Left renal pelvis (tissue), 4 donors: ENCODE measurements at regions not wholly inside any gene's neighbourhood (a gene's known extent, or its start where the extent isn't known, plus 50 kb on each side); places are given as distances from the start of the nearest gene placed in this dataset.

Experiments used
- DNase-seq, 4 donors: peaks; one replicate each; pipeline ENCODE4 v3.0.0-alpha.2; 2013; ENCODE audit warnings: low read depth in 4 of 4, low spot score in 3 of 4

DNA sequence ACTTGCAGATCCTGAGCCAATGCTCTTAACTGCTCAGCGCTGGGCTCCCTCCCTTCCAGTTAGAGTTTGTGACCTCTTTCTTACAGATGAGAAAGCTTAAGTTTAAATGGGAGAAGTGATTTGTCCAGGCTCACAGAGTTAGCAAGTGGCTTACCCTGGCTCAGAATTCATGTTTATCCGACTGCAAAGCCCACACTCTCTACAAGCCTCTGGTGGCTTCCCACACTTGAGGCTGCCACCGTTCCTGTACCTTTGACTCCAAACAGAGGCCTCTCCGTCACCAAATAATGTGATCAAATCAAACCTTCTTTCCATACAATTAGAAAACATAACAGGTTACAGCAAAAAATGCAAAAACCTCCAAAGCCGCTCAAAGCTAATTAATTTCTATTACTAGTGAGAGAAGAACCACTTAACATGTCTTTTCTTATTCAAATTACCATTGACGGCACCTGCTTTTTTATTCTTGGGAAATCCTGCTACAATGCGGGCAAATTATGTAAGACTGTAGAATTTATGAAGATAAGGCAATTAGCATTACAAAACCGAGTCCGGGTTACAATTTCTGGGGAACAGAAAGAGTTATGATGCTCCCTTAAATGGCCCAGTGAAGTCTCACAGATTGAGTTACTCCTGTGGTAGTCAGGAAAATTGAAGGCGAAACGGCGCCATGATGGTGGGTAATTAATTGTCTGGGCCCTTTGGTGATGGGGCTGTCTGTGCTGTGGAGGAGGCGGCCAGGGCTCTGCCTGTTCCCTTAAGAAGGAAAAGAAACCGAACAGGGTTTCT, 324.3 kb upstream of the POU3F1 start:
- no peak for DNase-seq

DNA sequence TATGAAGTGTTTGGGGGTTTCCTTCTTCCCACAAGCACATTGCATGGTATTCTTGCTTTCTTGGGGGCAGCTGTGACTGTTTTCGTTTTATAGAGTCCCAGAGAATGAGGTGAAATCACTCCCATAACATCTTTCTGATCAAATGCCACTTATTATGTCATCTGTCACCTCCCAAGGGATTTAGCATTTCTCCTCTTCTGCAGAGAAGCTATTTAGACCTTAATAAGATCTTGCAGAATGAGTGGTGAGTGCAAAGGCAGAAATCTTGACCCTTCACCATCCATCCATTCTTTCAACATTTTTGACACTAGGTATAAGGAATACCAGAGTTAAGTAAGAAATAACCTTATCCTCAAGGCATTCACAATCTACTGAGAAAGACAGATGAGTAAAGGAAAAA, 318.6 kb upstream of the POU3F1 start:
- no peak for DNase-seq

DNA sequence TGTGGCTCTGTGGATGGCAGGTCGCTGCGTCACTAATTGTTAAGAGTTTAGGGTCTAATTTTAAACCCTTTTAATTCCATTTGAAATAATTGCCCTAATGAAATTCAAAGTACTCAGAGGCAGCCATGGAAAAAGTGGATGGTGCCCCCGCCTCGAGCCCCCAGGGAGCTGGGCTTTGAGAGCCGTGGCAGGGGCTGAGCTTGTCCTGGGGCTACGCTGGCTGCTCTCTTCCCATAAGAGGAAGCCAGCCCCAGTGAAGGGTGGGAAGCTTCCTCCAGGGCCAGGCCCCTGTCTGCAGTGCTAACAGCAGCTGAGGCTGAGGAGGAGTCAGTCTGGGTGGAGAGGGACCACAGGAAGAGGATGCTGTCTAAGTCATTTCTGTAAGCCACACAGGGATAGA, 315.0 kb upstream of the POU3F1 start:
- no peak for DNase-seq

DNA sequence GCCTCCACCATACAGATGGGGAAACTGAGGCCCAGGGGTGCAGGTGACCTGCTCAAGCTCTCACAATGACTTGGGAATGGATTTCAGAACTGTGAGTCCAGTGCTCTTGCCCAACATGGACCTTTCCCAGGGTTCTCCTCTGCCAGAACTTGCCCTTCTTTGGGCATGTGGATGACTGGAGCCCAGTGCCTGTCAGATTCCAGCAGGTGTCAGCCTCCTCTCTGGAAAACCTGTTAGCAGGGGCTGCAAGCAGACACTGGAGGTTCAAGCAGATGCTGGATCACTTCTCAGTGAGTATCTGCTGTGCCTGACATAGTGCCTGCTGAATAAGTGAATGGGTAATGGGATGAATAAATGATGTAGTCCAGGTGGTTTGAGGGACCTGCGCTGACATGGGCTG, 314.2 kb upstream of the POU3F1 start:
- DNase-seq = no peak

DNA sequence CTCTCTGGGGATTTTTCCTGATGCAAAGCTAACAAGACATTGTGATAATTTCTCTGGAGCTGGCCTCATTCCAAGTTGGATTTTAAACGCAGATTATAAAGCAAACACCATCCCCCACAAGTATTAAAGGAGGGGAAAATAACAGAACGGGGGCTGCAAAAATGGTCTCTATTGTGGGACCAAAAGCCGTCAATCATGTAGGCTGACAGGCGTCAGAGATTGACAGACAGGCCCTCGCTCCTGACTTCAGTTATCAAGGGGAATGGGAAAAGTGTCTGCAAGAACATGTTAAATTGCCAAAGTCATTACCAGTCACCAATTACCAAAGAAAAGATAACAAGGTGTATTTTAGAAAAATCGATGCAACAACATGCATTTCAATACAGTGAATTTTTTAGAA, 307.4 kb upstream of the POU3F1 start:
- no peak for DNase-seq

DNA sequence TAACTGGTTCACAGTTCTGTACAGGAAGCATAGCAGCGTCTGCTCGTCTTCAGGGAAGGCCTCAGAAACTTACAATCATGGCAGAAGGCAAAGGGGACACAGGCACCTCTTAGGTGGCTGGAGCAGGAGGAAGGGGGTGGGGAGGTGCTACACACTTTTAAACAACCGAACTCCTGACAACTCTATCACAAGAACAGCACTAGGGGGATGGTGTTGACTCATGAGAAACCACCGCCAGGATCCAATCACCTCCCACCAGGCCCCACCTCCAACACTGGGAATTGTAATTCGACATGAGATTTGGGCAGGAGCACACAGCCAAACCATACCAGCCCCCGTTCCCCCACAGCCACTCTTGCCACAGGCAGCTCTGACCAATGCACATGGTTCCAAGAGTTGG, 306.3 kb upstream of the POU3F1 start:
- DNase-seq = no peak

DNA sequence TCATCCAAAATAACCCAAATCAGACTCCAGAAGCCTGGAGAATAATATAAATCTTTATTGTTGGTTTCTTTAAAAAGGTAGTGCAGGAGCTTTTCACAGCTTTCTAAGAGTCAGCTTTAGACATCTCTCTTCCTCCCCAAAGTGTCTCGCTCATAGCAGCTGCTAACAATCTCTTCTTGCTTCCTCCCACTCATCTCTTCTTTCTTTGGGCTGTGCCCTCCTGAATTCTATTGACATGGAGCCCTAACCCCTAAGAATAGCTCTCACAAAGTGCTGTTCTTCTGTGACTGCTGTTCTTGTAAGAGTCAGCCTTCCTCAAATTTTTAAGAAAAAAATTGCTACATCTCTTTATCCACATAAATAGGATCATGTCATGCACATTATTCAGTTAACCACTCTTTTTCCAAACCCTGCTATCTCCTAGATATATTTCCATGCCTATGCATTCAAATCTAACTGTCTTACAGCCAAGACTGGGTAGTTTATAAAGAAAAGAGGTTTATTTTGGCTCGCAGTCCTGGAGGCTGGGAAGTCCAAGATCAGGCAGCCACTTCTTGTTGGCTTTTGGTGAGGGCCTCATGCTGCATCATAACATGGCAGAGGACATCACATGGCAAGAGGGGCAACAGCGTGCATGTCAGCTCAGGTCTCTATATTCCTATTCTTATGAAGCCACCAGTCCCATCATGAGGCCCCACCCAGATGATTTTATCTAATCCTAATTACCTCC, 301.0 kb upstream of the POU3F1 start:
- DNase-seq = no peak

DNA sequence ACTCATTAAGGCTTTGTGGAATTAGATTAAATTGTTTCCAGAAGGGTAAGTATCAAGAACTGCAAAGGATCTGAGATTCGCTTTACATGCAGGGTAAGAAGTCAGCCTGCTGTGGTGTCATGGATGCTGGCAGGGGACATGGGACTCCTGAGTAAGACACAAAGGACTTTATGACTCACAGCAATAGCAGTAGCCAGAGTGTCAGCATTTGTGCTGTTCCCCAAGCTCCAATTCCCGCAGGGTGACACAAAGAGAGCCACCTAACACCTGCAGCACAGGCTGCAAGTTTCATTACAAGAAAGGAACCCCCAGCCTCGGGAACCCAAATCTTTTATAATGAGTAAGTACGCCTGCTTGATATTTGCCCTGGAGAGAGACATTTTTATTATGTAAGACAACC, 298.1 kb upstream of the POU3F1 start:
- no peak for DNase-seq

DNA sequence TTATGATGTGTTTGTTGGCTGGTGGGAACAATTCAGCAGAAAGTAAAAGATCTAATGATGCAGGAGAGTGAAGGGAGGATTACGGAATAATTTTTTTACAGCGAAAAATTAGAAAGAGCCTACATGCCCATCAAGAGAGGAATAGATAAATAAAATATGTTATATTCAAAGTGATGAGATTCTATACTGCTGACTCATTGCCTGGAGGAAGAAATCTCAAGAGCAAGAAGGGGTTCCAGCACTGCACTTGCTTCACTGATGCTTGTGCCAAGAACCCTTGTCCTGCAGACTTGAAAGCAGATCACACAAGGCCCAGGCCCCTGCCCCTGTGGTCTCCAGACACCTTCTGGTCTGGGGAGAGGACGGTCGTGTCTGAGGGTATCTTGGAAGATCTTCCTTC, 295.1 kb upstream of the POU3F1 start:
- DNase-seq = no peak

DNA sequence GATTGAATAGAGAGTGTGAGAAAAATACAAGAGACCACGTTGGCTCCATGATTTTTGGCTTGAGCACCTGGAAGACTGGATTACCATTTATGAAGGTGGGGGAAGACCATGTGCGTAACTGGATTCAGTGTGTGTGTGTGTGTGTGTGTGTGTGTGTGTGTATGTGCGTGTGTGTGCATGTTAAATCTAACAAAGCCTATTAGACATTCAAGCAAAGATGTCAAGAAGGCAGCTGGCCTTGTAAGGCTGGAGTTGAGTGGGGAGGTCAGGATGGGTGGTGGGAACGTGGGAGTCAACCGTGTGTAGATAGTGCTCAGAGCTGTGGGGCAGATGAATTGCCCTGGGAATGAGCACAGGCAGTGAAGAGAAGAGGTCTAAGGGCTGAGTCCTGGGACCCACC, 293.8 kb upstream of the POU3F1 start:
- DNase-seq = no peak

DNA sequence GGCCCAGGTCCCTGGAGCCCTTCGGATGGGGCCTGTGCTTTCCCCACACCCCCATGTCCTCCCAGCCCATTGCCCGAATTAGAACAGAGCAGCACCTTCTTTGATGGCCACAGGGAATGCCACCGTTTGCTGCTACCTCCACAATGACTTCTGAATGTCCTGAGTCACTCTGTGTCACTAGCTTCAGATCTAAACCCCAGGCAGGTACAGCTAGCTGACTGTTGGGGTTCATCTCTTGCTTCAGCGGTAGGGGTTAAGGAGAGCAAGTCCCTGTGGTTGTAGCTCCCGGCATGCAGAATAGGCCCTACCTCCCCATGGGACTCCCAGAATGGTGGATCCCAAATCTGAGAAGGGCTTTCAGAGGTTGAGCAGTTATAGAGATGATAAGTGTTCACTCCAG, 291.1 kb upstream of the POU3F1 start:
- no peak for DNase-seq

DNA sequence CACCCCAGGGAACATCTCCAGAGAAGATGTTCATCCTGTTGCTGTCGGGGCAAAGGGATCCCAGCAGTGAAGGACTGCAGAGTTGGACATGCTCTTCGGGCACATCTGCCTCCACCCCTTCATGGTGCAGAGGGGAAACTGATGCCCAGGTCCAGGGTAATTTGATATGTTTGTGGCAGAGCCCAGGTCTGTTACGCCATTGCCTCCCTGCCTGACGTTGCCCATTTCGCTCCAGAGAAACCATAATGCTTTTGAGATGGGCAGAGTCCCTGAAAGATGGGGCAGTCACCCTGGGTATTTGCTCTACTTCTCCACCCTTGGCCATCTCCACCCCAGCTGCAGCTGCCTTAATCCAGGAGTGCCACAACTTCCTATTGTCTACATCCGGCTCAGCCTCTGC, 290.4 kb upstream of the POU3F1 start:
- DNase-seq = no peak

DNA sequence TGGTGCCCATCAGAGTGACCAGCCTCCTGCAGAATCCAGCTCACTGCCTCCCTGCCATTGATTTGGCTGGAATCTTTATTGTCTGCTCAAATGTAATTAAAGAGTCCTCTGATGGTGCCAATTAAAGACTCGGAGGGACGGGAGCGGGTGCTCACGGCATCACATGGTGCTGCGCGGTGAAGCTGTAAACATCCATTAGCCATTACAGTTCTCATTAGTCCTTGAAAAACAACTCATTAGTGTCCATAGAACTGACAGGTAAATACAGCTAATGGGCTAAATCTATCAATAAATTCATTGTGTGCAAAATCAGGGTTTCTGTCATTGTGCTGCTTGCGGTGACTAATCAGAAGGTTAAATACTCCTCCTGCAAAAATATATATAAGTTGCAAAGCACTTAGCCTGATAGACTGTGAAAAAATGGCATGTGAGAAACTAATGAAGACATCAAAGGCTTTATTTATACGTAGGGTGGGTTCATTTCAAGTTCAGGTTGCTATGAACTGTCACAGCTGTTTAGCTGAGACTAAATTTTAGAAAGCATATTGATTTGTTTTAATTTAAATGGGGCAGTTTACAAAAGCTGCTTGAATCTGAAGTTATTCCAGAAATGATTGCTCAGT, 289.8 kb upstream of the POU3F1 start:
- DNase-seq = no peak

DNA sequence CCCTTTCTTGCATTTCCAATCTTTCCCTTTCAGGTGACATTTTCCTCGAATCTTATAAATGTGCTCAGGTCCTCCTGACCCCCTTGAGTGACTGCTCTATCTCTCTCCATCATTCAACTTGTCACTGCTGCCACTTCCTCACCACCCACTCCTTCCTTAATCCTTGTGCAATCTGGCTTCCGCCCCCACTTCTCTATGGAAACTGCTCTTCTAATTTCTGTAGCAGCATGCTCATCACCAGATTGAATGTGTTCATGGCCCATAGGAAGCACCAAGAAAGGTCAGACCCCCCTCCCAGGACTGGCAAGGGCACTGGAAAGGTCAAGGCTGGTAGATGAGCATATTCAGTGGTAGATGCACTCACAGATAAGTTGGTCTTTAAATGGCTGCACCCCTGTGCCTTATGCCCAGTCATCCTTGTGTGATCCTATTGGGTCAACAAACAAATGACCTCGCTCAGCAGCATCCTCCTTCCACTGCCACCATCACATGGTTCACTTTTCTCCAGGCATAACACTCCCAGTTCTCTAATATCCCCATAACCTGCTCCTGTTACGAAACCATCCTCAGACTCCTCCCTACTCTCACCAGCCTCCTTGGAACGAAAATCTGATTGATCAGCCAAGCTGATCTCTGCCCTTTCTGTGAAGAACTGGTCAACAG, 288.5 kb upstream of the POU3F1 start:
- no peak for DNase-seq

DNA sequence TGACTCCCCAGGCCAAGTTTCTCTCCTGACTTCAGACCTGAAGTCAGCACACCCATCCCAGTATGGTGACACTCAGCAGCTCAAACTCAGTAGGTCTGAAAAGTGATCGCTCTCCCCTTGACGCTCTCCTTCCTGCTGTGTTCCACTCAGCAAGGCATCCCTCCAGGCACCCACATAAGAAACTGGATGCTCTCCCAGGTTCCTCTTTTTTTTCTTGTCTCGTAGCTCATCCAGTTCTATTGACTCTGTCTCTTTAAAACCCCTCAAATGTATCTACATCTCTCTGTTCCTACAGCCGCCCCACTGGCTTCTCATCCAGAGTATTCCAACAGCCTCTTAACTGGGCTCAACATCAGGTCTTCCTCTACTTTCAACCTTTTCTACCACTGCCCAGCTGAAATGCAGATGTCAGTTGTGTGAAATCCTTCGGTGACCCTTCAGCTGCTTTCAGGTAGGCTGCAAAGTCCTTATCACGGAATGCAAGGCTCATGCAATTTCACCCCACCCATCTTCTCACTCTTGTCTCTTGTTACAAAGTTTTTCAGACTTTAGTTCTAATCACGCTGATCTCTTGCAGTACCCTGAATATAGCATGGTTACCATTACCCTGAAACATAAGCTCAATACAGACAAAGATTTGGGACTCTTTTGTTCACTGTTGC, 286.2 kb upstream of the POU3F1 start:
- no peak for DNase-seq

DNA sequence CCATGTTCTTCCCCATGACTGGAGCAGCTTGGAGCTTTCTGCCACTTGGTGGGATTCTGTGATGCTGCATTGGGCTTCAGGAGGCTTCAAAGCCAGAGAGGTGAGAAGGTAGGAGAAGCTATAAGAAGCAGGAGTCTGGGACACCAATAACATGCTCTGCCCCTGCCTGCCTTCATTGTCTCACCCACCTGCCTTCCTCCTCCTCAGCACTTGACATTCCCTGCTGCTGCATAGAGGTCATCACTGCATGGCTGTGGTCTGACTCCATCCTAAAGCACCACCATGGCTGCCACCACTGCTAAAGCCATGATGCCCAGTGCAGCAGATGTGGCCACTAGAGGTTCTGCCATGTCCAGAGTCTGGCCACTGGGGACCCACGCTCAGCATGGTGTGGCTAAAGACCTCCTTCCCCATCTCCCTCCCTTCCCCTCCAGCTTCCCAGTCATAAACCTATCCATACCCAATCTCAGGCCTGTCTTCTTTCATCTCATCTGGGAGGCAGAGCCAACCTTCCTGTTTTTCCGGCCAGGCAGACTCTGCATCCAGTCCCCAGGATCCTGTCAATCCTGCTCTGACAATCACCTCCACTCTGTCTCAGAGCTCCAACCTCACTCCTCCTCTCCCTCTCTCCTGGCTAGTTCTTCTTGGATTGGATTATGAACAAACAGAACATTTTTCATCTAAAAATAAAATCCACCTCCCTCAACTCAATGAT, 285.1 kb upstream of the POU3F1 start:
- DNase-seq = no peak

DNA sequence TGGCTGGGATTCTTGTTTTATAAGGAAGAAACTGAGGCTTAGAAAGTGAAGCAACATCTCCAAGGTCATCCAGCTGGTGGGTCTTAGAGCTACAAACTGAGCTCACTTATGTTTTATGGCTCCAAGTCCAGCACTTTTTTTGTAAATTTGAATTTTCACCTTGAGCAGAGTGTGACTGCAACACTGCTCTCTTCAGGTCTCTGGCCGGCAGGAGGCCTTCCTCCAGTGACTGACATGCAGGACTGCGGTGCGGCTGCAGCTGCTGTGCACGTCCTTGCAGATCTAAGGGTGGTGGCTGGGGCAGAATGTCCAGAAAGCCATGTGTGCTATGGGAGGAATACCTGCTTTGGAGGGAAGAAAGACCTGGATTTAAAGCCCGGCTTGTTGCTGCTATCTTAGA, 284.2 kb upstream of the POU3F1 start:
- DNase-seq = no peak

DNA sequence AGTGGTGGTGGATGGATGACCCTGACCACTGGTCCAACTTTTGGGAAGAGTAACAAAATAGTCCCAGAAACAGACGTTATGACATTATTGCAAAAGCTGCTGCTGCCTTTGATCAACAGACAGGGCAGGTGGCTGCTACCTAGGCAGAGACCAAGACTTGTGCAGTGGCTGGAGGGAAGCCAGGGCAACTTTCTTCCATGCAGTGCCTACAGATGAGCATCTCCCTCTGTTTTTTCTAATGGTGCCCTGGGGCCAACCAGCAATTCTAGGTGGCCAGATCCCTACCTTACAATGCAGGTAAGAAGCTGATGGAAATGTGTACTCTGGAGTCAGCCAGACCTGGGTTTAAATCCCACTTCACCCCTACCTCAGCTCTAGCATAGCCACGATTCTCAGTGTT, 283.1 kb upstream of the POU3F1 start:
- no peak for DNase-seq

DNA sequence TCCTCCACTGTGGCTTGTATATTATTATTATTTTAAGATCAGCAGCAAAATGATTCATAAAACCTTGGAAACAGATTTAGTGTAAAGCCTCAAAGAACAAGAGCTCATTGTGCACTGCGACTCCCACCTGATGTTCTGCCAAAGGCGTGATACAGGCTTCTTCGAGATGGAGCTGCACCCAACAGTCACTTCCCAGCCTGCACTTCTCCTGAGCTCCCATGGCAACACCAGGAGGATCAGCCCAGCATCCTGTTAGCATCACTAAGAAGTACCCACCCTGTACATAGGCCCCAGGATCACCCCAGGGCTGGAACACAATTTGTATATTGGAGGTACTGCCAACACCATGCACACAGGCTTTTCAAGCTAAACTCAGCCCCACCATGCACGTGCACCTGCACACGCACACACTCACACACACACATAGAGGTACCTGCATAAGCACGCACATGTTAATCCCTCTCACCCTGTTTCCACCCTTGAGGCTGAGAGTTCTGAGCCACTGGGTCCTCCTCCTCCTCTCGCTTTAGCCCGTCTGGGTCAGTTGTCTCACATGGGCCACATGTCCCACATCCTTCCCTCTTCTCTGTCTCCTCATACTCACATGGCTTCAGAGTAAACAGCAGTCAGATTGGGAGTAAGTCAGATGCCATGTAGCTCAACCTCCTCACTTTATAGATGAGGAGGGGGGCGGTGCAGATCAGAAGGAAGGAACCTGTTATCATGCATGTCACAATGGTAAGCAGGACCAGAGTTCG, 281.9 kb upstream of the POU3F1 start:
- no peak for DNase-seq

DNA sequence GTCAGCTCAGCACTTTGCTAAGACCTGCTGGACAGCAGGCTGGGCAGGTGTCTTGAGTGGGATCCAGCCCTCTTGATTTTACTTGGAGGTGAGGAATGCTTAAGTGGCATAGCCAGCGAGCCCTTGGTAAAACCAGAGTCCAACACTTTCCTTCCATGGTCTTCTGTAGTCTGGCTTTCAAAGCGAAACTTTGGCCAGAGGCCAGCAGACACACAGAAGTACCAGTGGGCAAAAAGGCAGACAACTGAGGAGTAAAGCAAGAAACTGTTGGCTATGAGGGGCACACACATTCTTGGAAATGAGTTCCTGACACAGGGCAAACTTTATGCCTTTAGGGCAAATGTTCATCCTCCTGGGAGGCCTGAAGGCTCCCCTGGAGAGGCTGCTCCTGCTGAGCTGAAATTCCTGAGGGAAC, 281.0 kb upstream of the POU3F1 start:
- no peak for DNase-seq
